HEK293T (cell line): ENCODE measurements at regions not wholly inside any gene's neighbourhood (a gene's known extent, or its start where the extent isn't known, plus 50 kb on each side); places are given as distances from the start of the nearest gene placed in this dataset.

ENCODE experiments used
- CTCF ChIA-PET: fragments of 350-600 bp; formaldehyde crosslinking; extraction: SDS; loops from one replicate; lab custom pipeline; 2021; ENCODE audit warnings: antibody characterized with exemption, inconsistent platforms; lab: Yijun Ruan, JAX
- POLR2A ChIA-PET: fragments of 350-600 bp; formaldehyde crosslinking; extraction: SDS; loops from one replicate; lab custom pipeline; 2020; ENCODE audit warnings: antibody characterized with exemption, inconsistent platforms; lab: Yijun Ruan, JAX
- DNase-seq: peaks from one replicate; pipeline ENCODE4 v3.0.0; 2012; ENCODE audit warnings: mixed read lengths; ENCODE audit errors: extremely low spot score
- ARNT ChIP-seq: fragments of 450-650 bp; IDR thresholded peaks from 2 replicates; pipeline ENCODE4 v1.6.1; 2017; ENCODE audit warnings: mild to moderate bottlenecking
- BHLHE40 ChIP-seq: fragments of 450-650 bp; IDR thresholded peaks from 2 replicates; pipeline ENCODE4 v1.6.1; 2016; ENCODE audit warnings: mild to moderate bottlenecking, moderate library complexity, borderline replicate concordance
- CTBP1 ChIP-seq: fragments of 450-650 bp; IDR thresholded peaks from 2 replicates; pipeline ENCODE4 v1.6.1; 2016; ENCODE audit warnings: borderline replicate concordance
- ELF4 ChIP-seq: fragments of 450-650 bp; IDR thresholded peaks from 2 replicates; pipeline ENCODE4 v1.6.1; 2017; ENCODE audit warnings: antibody characterized with exemption
- FOXA1 ChIP-seq: fragments of 450-650 bp; IDR thresholded peaks from 2 replicates; pipeline ENCODE4 v1.6.1; 2016; ENCODE audit warnings: mild to moderate bottlenecking
- FOXK2 ChIP-seq: fragments of 450-650 bp; IDR thresholded peaks from 2 replicates; pipeline ENCODE4 v1.6.1; 2016; ENCODE audit warnings: mild to moderate bottlenecking
- FOXM1 ChIP-seq: fragments of 450-650 bp; IDR thresholded peaks from 2 replicates; pipeline ENCODE4 v1.6.1; 2017; ENCODE audit warnings: mild to moderate bottlenecking, borderline replicate concordance
- HDGF ChIP-seq: fragments of 450-650 bp; IDR thresholded peaks from 2 replicates; pipeline ENCODE4 v1.6.1; 2017; ENCODE audit warnings: antibody characterized with exemption, borderline replicate concordance
- L3MBTL2 ChIP-seq: fragments of 450-650 bp; conservative IDR thresholded peaks from 2 replicates; pipeline ENCODE4 v1.6.1; 2016; ENCODE audit warnings: mild to moderate bottlenecking
- LEF1 ChIP-seq: fragments of 450-650 bp; IDR thresholded peaks from 2 replicates; pipeline ENCODE4 v1.6.1; 2017; ENCODE audit warnings: mild to moderate bottlenecking, borderline replicate concordance
- NFRKB ChIP-seq: fragments of 450-650 bp; IDR thresholded peaks from 2 replicates; pipeline ENCODE4 v1.6.1; 2016; ENCODE audit warnings: mild to moderate bottlenecking, moderate library complexity
- SP1 ChIP-seq: fragments of 450-650 bp; IDR thresholded peaks from 2 replicates; pipeline ENCODE4 v1.6.1; 2017
- SUZ12 ChIP-seq: fragments of 450-650 bp; IDR thresholded peaks from 2 replicates; pipeline ENCODE4 v1.6.1; 2016; ENCODE audit warnings: mild to moderate bottlenecking
- TARDBP ChIP-seq: fragments of 450-650 bp; IDR thresholded peaks from 2 replicates; pipeline ENCODE4 v1.6.1; 2016
- ZNF384 ChIP-seq: fragments of 450-650 bp; IDR thresholded peaks from 2 replicates; pipeline ENCODE4 v1.6.1; 2016
- TF ChIP-seq, protein P1 (sequence below): fragments of 450-650 bp; IDR thresholded peaks from 2 replicates; pipeline ENCODE4 v1.6.1; 2016

DNA sequence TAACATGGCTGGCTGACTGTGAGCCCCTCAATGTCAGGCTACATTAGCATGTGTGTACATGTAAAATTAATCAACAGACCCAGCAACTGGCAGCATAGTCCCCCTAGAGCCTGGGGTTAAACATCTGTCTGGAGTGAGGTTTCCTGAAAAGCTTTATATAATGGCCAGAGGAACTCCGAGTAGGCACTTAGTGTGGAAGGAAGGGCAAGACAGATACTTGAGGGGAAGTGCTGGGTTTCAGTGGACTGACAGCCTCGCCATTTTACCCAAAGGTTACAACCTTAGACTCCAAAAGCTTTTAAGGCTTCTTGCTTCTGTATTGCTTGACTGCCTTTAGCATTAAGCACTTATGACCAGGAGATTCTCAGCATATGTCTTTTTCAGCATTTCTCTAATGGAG lies 430.8 kb downstream of the FLRT2 start:
- POLR2A ChIA-PET, result no interaction called here
- DNase-seq, result no peak
- CTCF ChIA-PET, result no interaction called here
- no peak for TF ChIP-seq ZNF384
- no peak for TF ChIP-seq SUZ12
- no peak for TF ChIP-seq CTBP1
- TF ChIP-seq FOXK2, result no peak
- TF ChIP-seq FOXM1, result no peak
- no peak for TF ChIP-seq HDGF
- no peak for TF ChIP-seq L3MBTL2
- no peak for TF ChIP-seq LEF1
- no peak for TF ChIP-seq BHLHE40
- no peak for TF ChIP-seq FOXA1
- TF ChIP-seq, protein P1, sequence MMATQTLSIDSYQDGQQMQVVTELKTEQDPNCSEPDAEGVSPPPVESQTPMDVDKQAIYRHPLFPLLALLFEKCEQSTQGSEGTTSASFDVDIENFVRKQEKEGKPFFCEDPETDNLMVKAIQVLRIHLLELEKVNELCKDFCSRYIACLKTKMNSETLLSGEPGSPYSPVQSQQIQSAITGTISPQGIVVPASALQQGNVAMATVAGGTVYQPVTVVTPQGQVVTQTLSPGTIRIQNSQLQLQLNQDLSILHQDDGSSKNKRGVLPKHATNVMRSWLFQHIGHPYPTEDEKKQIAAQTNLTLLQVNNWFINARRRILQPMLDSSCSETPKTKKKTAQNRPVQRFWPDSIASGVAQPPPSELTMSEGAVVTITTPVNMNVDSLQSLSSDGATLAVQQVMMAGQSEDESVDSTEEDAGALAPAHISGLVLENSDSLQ, result no peak
- TF ChIP-seq NFRKB, result no peak
- TF ChIP-seq ELF4, result no peak
- TF ChIP-seq ARNT, result no peak
- no peak for TF ChIP-seq TARDBP

DNA sequence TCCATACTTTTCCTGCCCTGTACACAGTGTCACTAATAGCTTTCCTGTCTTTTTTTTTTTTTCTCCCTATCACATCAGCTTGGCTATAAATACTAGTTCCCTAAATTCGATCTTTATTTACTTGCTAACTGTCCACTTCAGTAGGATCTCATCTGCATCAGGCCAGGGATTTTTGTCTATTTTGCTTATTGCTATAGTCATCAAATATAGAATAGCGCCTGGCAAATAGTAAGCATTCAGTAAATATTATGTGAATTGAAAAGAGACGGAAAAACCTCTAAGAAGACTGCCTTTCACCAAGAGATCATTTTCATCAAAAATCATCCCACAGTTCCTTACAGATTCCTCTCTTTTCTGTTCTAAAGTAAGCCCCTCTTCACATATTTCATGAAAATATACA lies 429.1 kb downstream of the FLRT2 start:
- ChIA-PET CTCF (no interaction called here), POLR2A (no interaction called here)
- TF ChIP-seq ZNF384, result no peak
- TF ChIP-seq FOXA1, result no peak
- TF ChIP-seq, protein P1, result no peak
- no peak for TF ChIP-seq FOXK2
- no peak for TF ChIP-seq ARNT
- TF ChIP-seq FOXM1, result no peak
- TF ChIP-seq SP1, result no peak
- TF ChIP-seq NFRKB, result no peak
- no peak for TF ChIP-seq L3MBTL2
- no peak for TF ChIP-seq SUZ12
- TF ChIP-seq ELF4, result no peak
- no peak for TF ChIP-seq CTBP1
- no peak for DNase-seq

- ChIA-PET POLR2A (no interaction called here), CTCF (no interaction called here)
- DNase-seq, result no peak
- TF ChIP-seq, protein P1, result no peak
- TF ChIP-seq NFRKB (no peak), FOXK2 (no peak), LEF1 (no peak), ZNF384 (no peak), L3MBTL2 (no peak), SP1 (no peak), CTBP1 (no peak), TARDBP (no peak), ELF4 (no peak), FOXM1 (no peak), HDGF (no peak), ARNT (no peak), BHLHE40 (no peak), SUZ12 (no peak), FOXA1 (no peak)
Measured at GRCh38 chr14:85958069-85958468, 428.1 kb downstream of the FLRT2 start.

- ChIA-PET POLR2A (no interaction called here), CTCF (no interaction called here)
- DNase-seq, result no peak
- TF ChIP-seq NFRKB, result no peak
Measured at GRCh38 chr14:85953265-85953664, 423.3 kb downstream of the FLRT2 start.

- CTCF ChIA-PET, result no interaction called here
- POLR2A ChIA-PET, result no interaction called here
- no peak for DNase-seq
- TF ChIP-seq HDGF (no peak), CTBP1 (no peak), ELF4 (no peak), SP1 (no peak), FOXA1 (no peak), ZNF384 (no peak), NFRKB (no peak), FOXM1 (no peak), SUZ12 (no peak), L3MBTL2 (no peak), FOXK2 (no peak), ARNT (no peak), LEF1 (no peak), BHLHE40 (no peak), TARDBP (no peak)
- TF ChIP-seq, protein P1, result no peak
Measured at GRCh38 chr14:85948153-85948552, 418.2 kb downstream of the FLRT2 start.
